ENCODE measurements at regions not wholly inside any gene's neighbourhood (a gene's known extent, or its start where the extent isn't known, plus 50 kb on each side); places are given as distances from the start of the nearest gene placed in this dataset.

DNA sequence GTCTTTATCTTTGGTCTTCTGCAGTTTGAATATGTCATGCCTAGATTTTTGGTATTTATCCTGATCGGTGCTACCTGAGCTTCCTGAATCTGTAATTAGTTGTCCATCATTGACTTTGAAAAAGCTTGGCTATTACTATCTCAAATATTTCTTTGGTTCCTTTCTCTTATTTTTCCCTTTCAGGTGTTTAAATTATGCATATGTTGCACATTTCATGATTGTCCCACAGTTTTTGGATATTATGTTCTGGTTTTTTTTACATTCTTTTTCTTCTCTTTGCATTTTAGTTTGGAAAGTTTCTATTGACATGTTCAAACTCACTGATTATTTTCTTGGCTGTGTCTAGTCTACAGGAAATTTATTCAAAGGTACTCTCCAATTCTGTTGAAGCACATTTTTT lies 840.3 kb upstream of the LRRC4C start:
- H3K4me1 Mint-ChIP-seq (ENCODE audit: low read depth) = no peaks in the 10 kb centered on the region
- H3K27me3 Mint-ChIP-seq (ENCODE audit: low read depth) = no peaks in the 10 kb centered on the region
- no peak overlapping the region for H3K27ac Mint-ChIP-seq
- peaks cover 13% of the 10 kb centered on the region for H3K9me3 Mint-ChIP-seq
- H3K36me3 Mint-ChIP-seq (ENCODE audit: low read depth) = no peaks in the 10 kb centered on the region
- H3K4me3 Mint-ChIP-seq = no peak overlapping the region

DNA sequence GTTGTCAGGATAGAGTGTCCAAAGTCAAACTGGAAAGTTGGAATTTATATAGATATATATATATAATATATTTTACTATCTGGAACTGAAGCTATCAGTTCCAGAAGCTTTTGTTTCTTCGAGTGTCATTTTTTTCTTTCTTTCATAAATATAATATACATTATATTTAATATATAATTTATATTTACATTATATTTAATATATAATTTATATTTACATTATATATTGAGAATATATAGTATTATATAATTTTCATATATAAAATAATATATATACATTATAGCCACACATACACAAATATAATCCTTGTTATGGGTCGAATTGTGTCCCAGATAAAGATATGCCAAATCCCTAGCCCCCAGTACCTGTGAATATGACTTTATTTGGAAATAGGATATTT lies 842.3 kb upstream of the LRRC4C start:
- Mint-ChIP-seq H3K27ac (no peak overlapping the region), H3K4me1 (ENCODE audit: low read depth) (no peaks in the 10 kb centered on the region), H3K36me3 (ENCODE audit: low read depth) (no peaks in the 10 kb centered on the region), H3K4me3 (no peak overlapping the region), H3K9me3 (peaks cover 10% of the 10 kb centered on the region), H3K27me3 (ENCODE audit: low read depth) (no peaks in the 10 kb centered on the region)

- no peak overlapping the region for H3K4me3 Mint-ChIP-seq
- H3K27me3 Mint-ChIP-seq (ENCODE audit: low read depth) = no peaks in the 10 kb centered on the region
- H3K27ac Mint-ChIP-seq = no peak overlapping the region
- no peaks in the 10 kb centered on the region for H3K36me3 Mint-ChIP-seq (ENCODE audit: low read depth)
- peaks cover 18% of the 10 kb centered on the region for H3K9me3 Mint-ChIP-seq
- H3K4me1 Mint-ChIP-seq (ENCODE audit: low read depth) = no peaks in the 10 kb centered on the region
Observed at GRCh38 chr11:42311514-42311913, 852.1 kb upstream of the LRRC4C start.

- peaks cover 18% of the 10 kb centered on the region for H3K9me3 Mint-ChIP-seq
- H3K4me3 Mint-ChIP-seq = no peak overlapping the region
- no peaks in the 10 kb centered on the region for H3K27me3 Mint-ChIP-seq (ENCODE audit: low read depth)
- no peaks in the 10 kb centered on the region for H3K4me1 Mint-ChIP-seq (ENCODE audit: low read depth)
- H3K36me3 Mint-ChIP-seq (ENCODE audit: low read depth) = no peaks in the 10 kb centered on the region
- H3K27ac Mint-ChIP-seq = no peak overlapping the region
Observed at GRCh38 chr11:42311944-42312343, 852.5 kb upstream of the LRRC4C start.

DNA sequence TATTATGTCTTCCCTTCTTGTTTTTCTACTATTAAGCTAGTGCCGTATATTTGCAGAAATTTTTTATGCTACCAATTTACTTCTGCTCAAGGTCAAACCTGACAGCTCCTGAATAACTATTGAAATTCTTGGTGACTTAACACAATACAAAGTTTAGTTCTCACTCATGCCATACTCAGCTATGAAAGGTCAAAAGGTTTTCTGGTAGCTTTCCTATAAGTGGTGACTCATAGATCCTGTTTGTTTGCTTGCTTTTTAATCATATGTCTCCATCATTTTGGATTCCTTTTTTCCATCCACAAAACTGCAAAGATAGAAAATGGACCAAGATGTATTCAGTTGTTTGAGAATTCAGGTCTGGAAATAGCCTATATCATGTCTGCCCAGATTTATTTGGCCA lies 855.8 kb upstream of the LRRC4C start:
- H3K36me3 Mint-ChIP-seq (ENCODE audit: low read depth) = no peaks in the 10 kb centered on the region
- H3K9me3 Mint-ChIP-seq = peaks cover 13% of the 10 kb centered on the region
- no peak overlapping the region for H3K4me3 Mint-ChIP-seq
- H3K27me3 Mint-ChIP-seq (ENCODE audit: low read depth) = no peaks in the 10 kb centered on the region
- H3K4me1 Mint-ChIP-seq (ENCODE audit: low read depth) = no peaks in the 10 kb centered on the region
- H3K27ac Mint-ChIP-seq = no peak overlapping the region

- H3K4me1 Mint-ChIP-seq (ENCODE audit: low read depth) = no peaks in the 10 kb centered on the region
- no peak overlapping the region for H3K4me3 Mint-ChIP-seq
- no peaks in the 10 kb centered on the region for H3K27me3 Mint-ChIP-seq (ENCODE audit: low read depth)
- peaks cover 13% of the 10 kb centered on the region for H3K9me3 Mint-ChIP-seq
- no peaks in the 10 kb centered on the region for H3K36me3 Mint-ChIP-seq (ENCODE audit: low read depth)
- no peak overlapping the region for H3K27ac Mint-ChIP-seq
Observed at GRCh38 chr11:42315846-42316245, 856.4 kb upstream of the LRRC4C start.

- H3K9me3 Mint-ChIP-seq = peaks cover 15% of the 10 kb centered on the region
- no peaks in the 10 kb centered on the region for H3K36me3 Mint-ChIP-seq (ENCODE audit: low read depth)
- no peak overlapping the region for H3K4me3 Mint-ChIP-seq
- H3K4me1 Mint-ChIP-seq (ENCODE audit: low read depth) = no peaks in the 10 kb centered on the region
- H3K27ac Mint-ChIP-seq = no peak overlapping the region
- no peaks in the 10 kb centered on the region for H3K27me3 Mint-ChIP-seq (ENCODE audit: low read depth)
Observed at GRCh38 chr11:42319921-42320320, 860.5 kb upstream of the LRRC4C start.

- Mint-ChIP-seq H3K36me3 (ENCODE audit: low read depth) (no peaks in the 10 kb centered on the region), H3K27me3 (ENCODE audit: low read depth) (no peaks in the 10 kb centered on the region), H3K4me1 (ENCODE audit: low read depth) (no peaks in the 10 kb centered on the region), H3K27ac (no peak overlapping the region), H3K4me3 (no peak overlapping the region), H3K9me3 (peaks cover 28% of the 10 kb centered on the region)
Observed at GRCh38 chr11:42329929-42330565, 870.6 kb upstream of the LRRC4C start.

GRCh38 chr11:42337786-42338455 lies 878.5 kb upstream of the LRRC4C start:
- Mint-ChIP-seq H3K9me3 (peaks cover 21% of the 10 kb centered on the region), H3K36me3 (ENCODE audit: low read depth) (no peaks in the 10 kb centered on the region), H3K4me3 (no peak overlapping the region), H3K4me1 (ENCODE audit: low read depth) (no peaks in the 10 kb centered on the region), H3K27ac (no peak overlapping the region), H3K27me3 (ENCODE audit: low read depth) (no peaks in the 10 kb centered on the region)

DNA sequence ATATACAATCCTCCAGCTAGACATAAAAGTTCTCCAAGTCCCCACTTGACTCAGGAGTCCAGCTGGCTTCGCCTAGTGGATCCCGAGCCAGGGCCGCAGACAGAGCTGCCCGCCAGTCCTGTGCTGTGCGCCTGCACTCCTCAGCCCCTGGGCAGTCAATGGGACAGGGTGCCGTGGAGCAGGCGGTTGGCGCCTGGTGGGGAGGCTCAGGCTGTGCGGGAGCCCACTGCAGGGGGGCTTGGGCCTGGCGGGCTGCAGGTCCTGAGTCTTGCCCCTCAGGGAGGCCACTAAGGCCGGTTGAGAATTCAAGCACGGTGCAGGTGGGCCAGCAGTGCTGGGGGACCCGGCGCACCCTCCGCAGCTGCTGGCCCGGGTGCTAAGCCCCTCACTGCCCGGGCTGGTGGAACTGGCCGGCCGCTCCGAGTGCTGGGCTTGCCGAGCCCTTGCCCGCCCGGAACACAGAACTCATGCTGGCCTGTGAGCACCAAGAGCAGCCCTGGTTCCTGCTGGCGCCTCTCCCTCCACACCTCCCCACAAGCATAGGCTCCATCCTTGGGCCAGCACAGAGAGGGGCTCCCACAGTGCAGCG lies 884.8 kb upstream of the LRRC4C start:
- no peaks in the 10 kb centered on the region for H3K4me1 Mint-ChIP-seq (ENCODE audit: low read depth)
- no peaks in the 10 kb centered on the region for H3K27me3 Mint-ChIP-seq (ENCODE audit: low read depth)
- no peaks in the 10 kb centered on the region for H3K36me3 Mint-ChIP-seq (ENCODE audit: low read depth)

GRCh38 chr11:42345933-42346332 lies 886.5 kb upstream of the LRRC4C start:
- Mint-ChIP-seq H3K4me1 (ENCODE audit: low read depth) (no peaks in the 10 kb centered on the region), H3K36me3 (ENCODE audit: low read depth) (no peaks in the 10 kb centered on the region), H3K4me3 (no peak overlapping the region), H3K27ac (no peak overlapping the region), H3K27me3 (ENCODE audit: low read depth) (no peaks in the 10 kb centered on the region), H3K9me3 (peaks cover 3% of the 10 kb centered on the region)

More for the DNA sequence above, 884.8 kb upstream of the LRRC4C start:
- Mint-ChIP-seq H3K9me3 (peaks cover 3% of the 10 kb centered on the region), H3K4me3 (no peak overlapping the region), H3K27ac (no peak overlapping the region)

DNA sequence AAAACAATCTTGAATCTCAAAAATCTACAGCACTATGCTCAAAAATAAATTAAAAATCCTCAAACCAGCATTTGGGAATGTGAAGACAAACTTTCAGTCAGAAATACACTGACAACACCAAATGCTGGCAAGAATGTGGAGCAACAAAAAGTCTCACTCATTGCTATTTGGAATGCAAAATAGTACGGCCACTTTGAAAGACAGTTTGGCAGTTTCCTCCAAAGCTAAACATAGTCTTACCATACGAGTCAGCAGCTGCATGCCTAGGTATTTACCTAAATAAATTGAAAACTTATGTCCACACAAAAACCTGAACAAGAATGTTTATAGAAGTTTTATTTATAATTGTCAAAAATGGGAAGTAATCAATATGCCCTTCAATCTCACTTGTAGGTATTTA lies 904.2 kb upstream of the LRRC4C start:
- Mint-ChIP-seq H3K4me1 (ENCODE audit: low read depth) (no peaks in the 10 kb centered on the region), H3K27ac (no peak overlapping the region), H3K36me3 (ENCODE audit: low read depth) (no peaks in the 10 kb centered on the region), H3K9me3 (peaks cover 13% of the 10 kb centered on the region), H3K27me3 (ENCODE audit: low read depth) (no peaks in the 10 kb centered on the region), H3K4me3 (no peak overlapping the region)

DNA sequence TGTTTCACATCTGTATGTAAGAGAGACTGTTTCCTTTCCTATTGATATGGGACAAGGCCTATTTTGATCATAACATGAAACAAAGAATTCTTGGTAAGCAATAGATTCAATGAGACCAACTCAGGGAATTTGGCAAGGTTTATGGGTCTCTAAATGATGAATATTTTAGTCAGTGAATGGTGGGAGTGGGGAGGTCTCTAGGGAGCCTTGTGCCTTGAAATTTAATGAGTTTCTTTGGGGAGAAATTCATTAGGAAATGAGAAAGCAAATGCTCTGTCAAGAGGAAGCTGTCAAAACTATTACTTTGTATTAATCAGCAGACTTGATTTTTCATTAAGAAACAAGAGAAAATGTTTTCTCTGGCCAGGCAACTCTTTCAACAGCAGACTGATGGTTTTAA lies 921.7 kb upstream of the API5 start:
- H3K27ac Mint-ChIP-seq = no peak overlapping the region
- H3K36me3 Mint-ChIP-seq (ENCODE audit: low read depth) = no peaks in the 10 kb centered on the region
- H3K4me3 Mint-ChIP-seq = no peak overlapping the region
- no peaks in the 10 kb centered on the region for H3K4me1 Mint-ChIP-seq (ENCODE audit: low read depth)
- H3K27me3 Mint-ChIP-seq (ENCODE audit: low read depth) = no peaks in the 10 kb centered on the region
- peaks cover 7% of the 10 kb centered on the region for H3K9me3 Mint-ChIP-seq

DNA sequence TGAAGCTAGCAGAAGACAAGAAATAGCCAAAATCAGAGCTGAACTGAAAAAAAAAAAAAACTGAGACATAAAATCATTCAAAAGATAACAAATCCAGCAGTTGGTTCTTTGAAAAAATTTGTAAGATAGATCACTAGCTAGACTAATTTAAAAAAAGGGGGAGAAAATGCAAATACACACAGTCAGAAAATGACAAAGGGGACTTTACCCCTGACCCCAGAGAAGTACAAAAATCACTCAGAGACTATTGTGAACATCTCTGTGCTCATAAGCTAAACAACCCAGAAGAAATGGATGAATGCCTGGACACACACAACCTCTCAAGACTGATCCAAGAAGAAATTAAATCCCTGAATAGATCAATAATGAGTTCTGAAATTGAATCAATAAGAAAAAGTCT lies 914.3 kb upstream of the API5 start:
- Mint-ChIP-seq H3K4me3 (no peak overlapping the region), H3K36me3 (ENCODE audit: low read depth) (no peaks in the 10 kb centered on the region), H3K27ac (no peak overlapping the region), H3K27me3 (ENCODE audit: low read depth) (no peaks in the 10 kb centered on the region), H3K4me1 (ENCODE audit: low read depth) (no peaks in the 10 kb centered on the region), H3K9me3 (peaks cover 24% of the 10 kb centered on the region)

GRCh38 chr11:42407341-42407740 lies 904.5 kb upstream of the API5 start:
- Mint-ChIP-seq H3K36me3 (ENCODE audit: low read depth) (no peaks in the 10 kb centered on the region), H3K27me3 (ENCODE audit: low read depth) (no peaks in the 10 kb centered on the region), H3K4me1 (ENCODE audit: low read depth) (no peaks in the 10 kb centered on the region), H3K4me3 (no peak overlapping the region), H3K9me3 (peaks cover 21% of the 10 kb centered on the region), H3K27ac (no peak overlapping the region)

Data from T-helper 1 cell treated with Interleukin-12 subunit alpha and Interleukin-12 subunit beta and Interleukin-4 antibody, amounts not matched to agents 30 μg/mL and 1 μg/mL, for 36 hours (primary cell).